Putamen (tissue), 1 donor: ENCODE measurements at regions not wholly inside any gene's neighbourhood (a gene's known extent, or its start where the extent isn't known, plus 50 kb on each side); places are given as distances from the start of the nearest gene placed in this dataset.
A peak's percentile ranks its signal among the peaks of the same experiment; 100 is the strongest.
"Not testable (repeated sequence)": the region's sequence is repeated elsewhere in the genome, so short reads cannot be mapped to it uniquely, and the experiment has no call there.

Experiments used
- DNase-seq: peaks from one replicate; pipeline ENCODE4 v3.0.0-alpha.2; 2016; ENCODE audit warnings: low spot score

GRCh38 chr1:233722212-233722979 lies 108.5 kb downstream of the KCNK1 start:
- DNase-seq: no peak

- no peak for DNase-seq
Measured at GRCh38 chr1:233723387-233723786, 109.5 kb downstream of the KCNK1 start.

- DNase-seq: not testable (repeated sequence)
Measured at GRCh38 chr1:233724131-233724631, 110.3 kb downstream of the KCNK1 start.

- DNase-seq: no peak
Measured at GRCh38 chr1:233725423-233725822, 111.5 kb downstream of the KCNK1 start.

- DNase-seq: no peak
Measured at GRCh38 chr1:233728721-233729120, 114.8 kb downstream of the KCNK1 start.

GRCh38 chr1:233730380-233730779 lies 116.5 kb downstream of the KCNK1 start:
- no peak for DNase-seq

GRCh38 chr1:233730809-233731208 lies 116.9 kb downstream of the KCNK1 start:
- no peak for DNase-seq

- DNase-seq: no peak
Measured at GRCh38 chr1:233732206-233732605, 118.3 kb downstream of the KCNK1 start.

- no peak for DNase-seq
Measured at GRCh38 chr1:233734456-233734855, 120.5 kb downstream of the KCNK1 start.

- no peak for DNase-seq
Measured at GRCh38 chr1:233735331-233735730, 121.4 kb downstream of the KCNK1 start.

- DNase-seq: no peak
Measured at GRCh38 chr1:233735847-233736246, 121.9 kb downstream of the KCNK1 start.

GRCh38 chr1:233737341-233737740 lies 123.4 kb downstream of the KCNK1 start:
- no peak for DNase-seq

GRCh38 chr1:233738396-233738795 lies 124.5 kb downstream of the KCNK1 start:
- DNase-seq: no peak

GRCh38 chr1:233738850-233739249 lies 124.9 kb downstream of the KCNK1 start:
- DNase-seq: no peak

- no peak for DNase-seq
Measured at GRCh38 chr1:233744779-233745513, 131.0 kb downstream of the KCNK1 start.

- no peak for DNase-seq
Measured at GRCh38 chr1:233750139-233750538, 136.2 kb downstream of the KCNK1 start.

- no peak for DNase-seq
Measured at GRCh38 chr1:233759665-233760064, 144.8 kb upstream of the SLC35F3 start.

GRCh38 chr1:233764304-233764703 lies 140.2 kb upstream of the SLC35F3 start:
- DNase-seq: not testable (repeated sequence)

GRCh38 chr1:233777566-233777965 lies 126.9 kb upstream of the SLC35F3 start:
- DNase-seq: peak; percentile 91

- no peak for DNase-seq
Measured at GRCh38 chr1:233780049-233780448, 124.4 kb upstream of the SLC35F3 start.

- DNase-seq: no peak
Measured at GRCh38 chr1:233782937-233783586, 121.4 kb upstream of the SLC35F3 start.

GRCh38 chr1:233787599-233787998 lies 116.9 kb upstream of the SLC35F3 start:
- no peak for DNase-seq

GRCh38 chr1:233788687-233789086 lies 115.8 kb upstream of the SLC35F3 start:
- DNase-seq: no peak
